SKM-1 treated with dmso at 0.1 percent for 144 hours (cell line): ENCODE measurements at regions not wholly inside any gene's neighbourhood (a gene's known extent, or its start where the extent isn't known, plus 50 kb on each side); places are given as distances from the start of the nearest gene placed in this dataset.

Experiments used
- DNase-seq: peaks from one replicate; lab custom pipeline; 2025; ENCODE audit not compliant: unreplicated experiment; lab: John Stamatoyannopoulos, UW

GRCh38 chr9:93730648-93731047, 154.3 kb downstream of the PHF2 start:
- no peak for DNase-seq

GRCh38 chr9:93730217-93730616, 153.8 kb downstream of the PHF2 start:
- DNase-seq: no peak
